ENCODE measurements at regions not wholly inside any gene's neighbourhood (a gene's known extent, or its start where the extent isn't known, plus 50 kb on each side); places are given as distances from the start of the nearest gene placed in this dataset.

- intact Hi-C loops (cut with DNase I): no loop called here
- ATAC-seq (no peak), DNase-seq (no peak)
- Histone ChIP-seq H3K27me3 (no peaks in the 10 kb centered on the region), H3K36me3 (no peaks in the 10 kb centered on the region), H3K4me1 (no peaks in the 10 kb centered on the region), H3K27ac (no peak overlapping the region), H3K4me3 (no peak overlapping the region), H3K9me3 (peaks cover 0 to 22% of the 10 kb centered on the region in 2 donors)
- TF ChIP-seq CTCF (IDR thresholded peaks at IDR 0.05): no peak
Observed at GRCh38 chr9:103714992-103715391, 379.1 kb upstream of the SMC2 start.

- no peaks in the 10 kb centered on the region for H3K36me3 ChIP-seq
- intact Hi-C loops (cut with DNase I): no loop called here
Observed at GRCh38 chr9:103721056-103721455, 373.1 kb upstream of the SMC2 start.

GRCh38 chr9:103730866-103731265 is 363.2 kb upstream of the SMC2 start:
- Histone ChIP-seq H3K36me3 (no peaks in the 10 kb centered on the region), H3K4me1 (no peaks in the 10 kb centered on the region), H3K9me3 (no peaks in the 10 kb centered on the region), H3K4me3 (no peak overlapping the region), H3K27ac (no peak overlapping the region), H3K27me3 (no peaks in the 10 kb centered on the region)
- ATAC-seq (no peak), DNase-seq (no peak)
- intact Hi-C loops (cut with DNase I): no loop called here
- TF ChIP-seq CTCF (IDR thresholded peaks at IDR 0.05): no peak

More at GRCh38 chr9:103721056-103721455, 373.1 kb upstream of the SMC2 start:
- Histone ChIP-seq H3K9me3 (peaks cover 0 to 6% of the 10 kb centered on the region in 2 donors), H3K27me3 (no peaks in the 10 kb centered on the region), H3K4me1 (no peaks in the 10 kb centered on the region), H3K27ac (no peak overlapping the region), H3K4me3 (no peak overlapping the region)
- DNase-seq (no peak), ATAC-seq (no peak)
- no peak for TF ChIP-seq CTCF (IDR thresholded peaks at IDR 0.05)

GRCh38 chr9:103731541-103731940 is 362.6 kb upstream of the SMC2 start:
- DNase-seq: no peak
- Histone ChIP-seq H3K4me3 (no peak overlapping the region), H3K27me3 (no peaks in the 10 kb centered on the region), H3K9me3 (no peaks in the 10 kb centered on the region), H3K27ac (no peak overlapping the region), H3K36me3 (no peaks in the 10 kb centered on the region), H3K4me1 (no peaks in the 10 kb centered on the region)
- intact Hi-C loops (cut with DNase I): no loop called here
- no peak for ATAC-seq
- TF ChIP-seq CTCF (IDR thresholded peaks at IDR 0.05): no peak

GRCh38 chr9:103734471-103734870 is 359.6 kb upstream of the SMC2 start:
- Histone ChIP-seq H3K4me3 (no peak overlapping the region), H3K27me3 (no peaks in the 10 kb centered on the region), H3K27ac (no peak overlapping the region), H3K9me3 (no peaks in the 10 kb centered on the region), H3K4me1 (no peaks in the 10 kb centered on the region), H3K36me3 (no peaks in the 10 kb centered on the region)
- DNase-seq: no peak
- no peak for ATAC-seq
- no peak for TF ChIP-seq CTCF (IDR thresholded peaks at IDR 0.05)
- intact Hi-C loops (cut with DNase I): no loop called here
